ENCODE measurements at regions not wholly inside any gene's neighbourhood (a gene's known extent, or its start where the extent isn't known, plus 50 kb on each side); places are given as distances from the start of the nearest gene placed in this dataset.
A peak's percentile ranks its signal among the peaks of the same experiment; 100 is the strongest.

GRCh38 chr5:5371005-5371404 is 51.5 kb upstream of the ICE1 start:
- ChIA-PET POLR2A (no interaction called here), CTCF (no interaction called here)
- H3K9me3 Mint-ChIP-seq, result peaks cover 20% of the 10 kb centered on the region
- DNase-seq (ENCODE audit: low spot score), result no peak
- H3K4me3 Mint-ChIP-seq, result no peak overlapping the region
- peaks cover 7% of the 10 kb centered on the region for H3K27me3 Mint-ChIP-seq (ENCODE audit: low read depth)
- peaks cover 4% of the 10 kb centered on the region for H3K36me3 Mint-ChIP-seq
- H3K4me1 Mint-ChIP-seq, result peaks cover 20% of the 10 kb centered on the region
- TF ChIP-seq SMAD4 (CRISPR knock-in tag; IDR thresholded peaks at IDR 0.05) (no peak), FOXP4 (CRISPR knock-in tag; IDR thresholded peaks at IDR 0.05) (no peak), AR (CRISPR knock-in tag; IDR thresholded peaks at IDR 0.05) (no peak), ZNF281 (CRISPR knock-in tag; IDR thresholded peaks at IDR 0.05) (no peak), ESRRA (CRISPR knock-in tag; IDR thresholded peaks at IDR 0.05; ENCODE audit: borderline replicate concordance) (no peak), RELA (CRISPR knock-in tag; IDR thresholded peaks at IDR 0.05; ENCODE audit: borderline replicate concordance) (no peak), TP53 (CRISPR knock-in tag; IDR thresholded peaks at IDR 0.05) (no peak)
- no peak overlapping the region for H3K27ac Mint-ChIP-seq
- no peak for ATAC-seq

- Mint-ChIP-seq H3K4me1 (peaks cover 20% of the 10 kb centered on the region), H3K27ac (no peak overlapping the region), H3K27me3 (ENCODE audit: low read depth) (peaks cover 7% of the 10 kb centered on the region), H3K4me3 (no peak overlapping the region), H3K36me3 (peaks cover 9% of the 10 kb centered on the region), H3K9me3 (peaks cover 29% of the 10 kb centered on the region)
- CTCF ChIA-PET, result no interaction called here
- ATAC-seq, result peak; percentile 43
- DNase-seq (ENCODE audit: low spot score), result no peak
- POLR2A ChIA-PET, result no interaction called here
- TF ChIP-seq PRRX2 (CRISPR knock-in tag; IDR thresholded peaks at IDR 0.05) (no peak), ZSCAN18 (CRISPR knock-in tag; IDR thresholded peaks at IDR 0.05) (no peak), NR1H2 (CRISPR knock-in tag; IDR thresholded peaks at IDR 0.05) (no peak), ATF1 (CRISPR knock-in tag; IDR thresholded peaks at IDR 0.05) (no peak), HMGXB4 (CRISPR knock-in tag; IDR thresholded peaks at IDR 0.05) (no peak), GTF2I (CRISPR knock-in tag; conservative IDR thresholded peaks at IDR 0.05) (no peak), ATF6 (CRISPR knock-in tag; IDR thresholded peaks at IDR 0.05) (no peak), IRF1 (CRISPR knock-in tag; IDR thresholded peaks at IDR 0.05) (no peak), OVOL2 (CRISPR knock-in tag; IDR thresholded peaks at IDR 0.05; ENCODE audit: borderline replicate concordance) (no peak), SOX15 (CRISPR knock-in tag; IDR thresholded peaks at IDR 0.05) (no peak), NR2C2 (CRISPR knock-in tag; IDR thresholded peaks at IDR 0.05) (no peak), HMGA2 (CRISPR knock-in tag; IDR thresholded peaks at IDR 0.05) (no peak), ZNF121 (CRISPR knock-in tag; IDR thresholded peaks at IDR 0.05) (no peak), ZBTB43 (CRISPR knock-in tag; IDR thresholded peaks at IDR 0.05) (no peak)
Measured at GRCh38 chr5:5371957-5372356, 50.5 kb upstream of the ICE1 start.

All from WTC11 (cell line).